ENCODE measurements at regions not wholly inside any gene's neighbourhood (a gene's known extent, or its start where the extent isn't known, plus 50 kb on each side); places are given as distances from the start of the nearest gene placed in this dataset.
"Not testable (repeated sequence)": the region's sequence is repeated elsewhere in the genome, so short reads cannot be mapped to it uniquely, and the experiment has no call there.

DNA sequence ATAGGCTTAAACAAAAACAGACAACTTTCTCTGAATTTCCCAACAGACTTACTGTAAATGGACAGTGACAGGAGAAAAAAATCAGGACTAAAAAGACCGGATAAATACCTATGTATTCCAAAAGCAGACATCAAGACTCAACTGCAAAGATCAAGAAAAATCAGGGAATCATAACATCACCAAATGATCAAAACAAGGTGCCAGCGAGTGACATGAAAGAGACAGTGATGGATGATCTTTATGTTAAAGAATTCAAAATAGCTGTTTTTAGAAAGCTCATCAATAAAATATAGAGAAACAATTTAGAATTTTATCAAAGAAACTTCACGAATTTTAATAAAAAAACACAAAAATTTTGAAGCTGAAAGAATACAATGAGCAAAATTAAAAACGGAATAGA is 952.5 kb upstream of the ATXN7L3B start:
- no peak for DNase-seq

DNA sequence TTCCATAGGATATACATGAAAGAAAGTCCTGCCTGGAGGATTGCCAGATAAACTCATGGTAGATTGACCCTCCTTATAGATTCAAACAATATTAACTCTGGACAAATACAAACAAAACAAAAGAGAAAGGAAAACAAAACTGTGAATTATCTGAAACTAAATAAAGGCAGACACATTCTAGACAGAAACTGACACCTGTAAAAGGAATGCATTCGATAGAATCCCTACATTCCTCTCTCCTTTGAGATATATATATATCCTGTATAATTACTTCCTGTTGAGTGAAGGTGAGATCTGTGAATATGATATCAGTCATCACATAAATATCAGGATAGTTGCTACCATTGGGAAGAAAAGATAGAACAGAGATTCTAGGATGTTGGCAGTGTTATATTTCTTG is 948.4 kb upstream of the ATXN7L3B start:
- no peak for DNase-seq

DNA sequence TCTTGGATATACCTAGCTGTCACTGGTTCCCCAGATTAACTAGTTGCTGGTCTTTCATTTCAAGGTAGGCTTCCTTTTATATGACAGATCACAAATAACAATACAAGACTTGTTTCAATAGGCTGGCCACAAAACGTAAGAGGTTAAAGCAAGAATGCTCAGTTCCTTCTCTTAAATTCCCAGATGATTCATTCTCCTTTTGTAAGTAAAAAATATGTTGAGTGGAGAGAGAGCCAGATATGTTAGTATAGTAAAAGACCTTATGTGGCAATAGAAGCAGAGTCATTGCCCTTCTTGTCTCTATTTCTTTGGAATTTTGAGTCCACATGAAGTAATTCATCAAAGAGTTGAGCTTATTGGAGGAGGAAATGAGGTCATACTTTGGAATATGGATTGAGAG is 939.0 kb upstream of the ATXN7L3B start:
- DNase-seq, result no peak

DNA sequence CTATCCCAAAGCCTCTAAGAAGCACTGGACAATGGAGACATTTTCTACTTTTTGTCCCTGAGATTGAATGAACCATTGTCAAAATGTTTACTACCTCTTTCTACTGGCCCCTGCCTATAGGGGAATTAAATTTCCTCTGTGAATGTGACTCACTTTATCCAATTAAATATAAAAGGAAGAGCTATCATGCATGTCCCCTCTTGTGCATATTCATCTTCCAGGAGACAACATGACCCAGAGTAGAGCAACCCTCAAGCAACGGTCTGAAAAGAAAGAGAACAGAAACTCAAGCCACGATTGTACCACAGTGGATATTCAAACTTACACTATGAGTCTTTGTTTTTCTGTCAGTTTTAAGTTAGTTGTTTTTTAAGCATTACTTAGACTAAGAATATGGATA is 938.4 kb upstream of the ATXN7L3B start:
- no peak for DNase-seq

DNA sequence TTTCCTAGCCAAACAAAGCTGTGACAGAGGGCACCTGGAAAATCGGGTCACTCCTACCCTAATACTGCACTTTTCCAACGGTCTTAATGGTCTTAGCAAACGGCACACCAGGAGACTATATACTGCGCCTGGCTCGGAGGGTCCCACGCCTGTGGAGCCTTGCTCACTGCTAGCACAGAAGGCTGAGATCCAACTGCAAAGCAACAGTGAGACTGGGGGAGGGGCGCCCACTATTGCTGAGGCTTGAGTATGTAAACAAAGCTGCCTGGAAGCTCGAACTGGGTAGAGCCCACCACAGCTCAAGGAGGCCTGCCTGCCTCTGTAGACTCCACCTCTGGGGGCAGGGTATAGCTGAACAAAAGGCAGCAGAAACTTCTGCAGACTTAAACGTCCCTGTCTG is 931.7 kb upstream of the ATXN7L3B start:
- DNase-seq, result not testable (repeated sequence)

DNA sequence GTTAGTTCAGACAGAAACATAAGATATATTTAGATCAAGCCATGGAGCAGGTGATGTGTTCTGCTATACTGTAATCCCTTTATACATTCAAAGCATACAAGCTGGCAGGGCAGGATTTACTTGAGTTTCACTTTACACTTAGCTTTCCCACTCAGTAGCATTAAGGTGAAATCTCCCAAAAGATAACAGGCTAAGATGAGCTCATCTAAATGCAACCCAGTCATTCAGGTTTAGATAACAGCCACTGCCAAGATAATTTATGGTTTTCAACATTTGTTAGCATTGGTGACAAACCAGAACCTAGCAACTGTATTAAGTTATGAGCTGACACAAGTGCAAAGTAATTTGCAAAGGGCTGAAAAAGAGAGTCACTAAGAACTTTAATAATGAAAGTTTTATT is 925.1 kb upstream of the ATXN7L3B start:
- DNase-seq, result no peak

DNA sequence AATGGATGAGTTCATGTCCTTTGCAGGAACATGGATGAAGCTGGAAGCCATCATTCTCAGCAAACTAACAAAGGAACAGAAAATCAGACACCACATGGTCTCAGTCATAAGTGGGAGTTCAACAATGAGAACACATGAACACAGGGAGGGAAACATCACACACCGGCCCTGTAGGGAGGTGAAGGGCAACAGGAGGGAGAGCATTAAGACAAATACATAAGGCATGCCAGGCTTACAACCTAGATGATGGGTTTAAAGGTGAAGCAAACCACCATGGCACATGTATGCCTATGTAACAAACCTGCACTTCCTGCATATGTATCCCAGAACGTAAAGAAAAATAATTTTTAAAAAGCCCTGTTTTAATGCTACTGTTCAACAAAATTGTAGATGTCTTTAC is 914.2 kb upstream of the ATXN7L3B start:
- no peak for DNase-seq

DNA sequence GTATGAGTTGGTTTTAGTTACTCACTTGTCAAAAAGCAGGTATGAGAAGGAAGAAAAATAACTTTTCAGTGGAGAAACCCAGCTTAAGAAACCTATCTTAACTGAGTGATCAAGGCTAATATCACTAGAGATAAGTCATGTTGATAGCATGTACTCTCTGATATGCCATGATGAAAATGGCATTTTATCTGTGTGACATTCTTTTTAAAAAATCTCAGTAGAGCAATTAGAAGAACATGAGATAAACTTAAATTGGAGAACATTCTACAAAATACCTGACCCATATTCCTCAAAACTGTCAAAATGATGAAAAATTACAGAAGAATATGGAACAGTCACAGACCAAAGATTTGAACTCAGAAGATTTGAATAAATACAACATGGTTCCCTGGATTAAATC is 912.4 kb upstream of the ATXN7L3B start:
- DNase-seq, result no peak

DNA sequence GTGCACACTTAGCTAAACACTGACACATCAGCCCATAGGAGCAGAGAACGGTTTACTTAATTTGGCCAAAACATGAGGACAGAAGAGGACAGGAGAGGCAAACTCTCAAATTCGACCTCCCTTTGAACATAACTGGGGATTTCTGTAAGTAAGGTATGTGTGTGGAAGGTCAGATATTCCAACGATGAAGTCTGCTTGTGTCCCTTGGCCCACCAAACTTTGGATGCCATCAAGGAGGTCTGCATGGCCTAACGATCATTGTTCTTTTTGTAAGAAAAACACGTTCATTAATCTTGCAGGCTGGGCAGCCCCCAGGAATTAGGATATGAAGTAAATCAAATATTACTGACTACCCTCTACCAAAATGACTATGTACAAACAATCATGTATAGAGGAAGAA is 908.5 kb upstream of the ATXN7L3B start:
- DNase-seq, result no peak

DNA sequence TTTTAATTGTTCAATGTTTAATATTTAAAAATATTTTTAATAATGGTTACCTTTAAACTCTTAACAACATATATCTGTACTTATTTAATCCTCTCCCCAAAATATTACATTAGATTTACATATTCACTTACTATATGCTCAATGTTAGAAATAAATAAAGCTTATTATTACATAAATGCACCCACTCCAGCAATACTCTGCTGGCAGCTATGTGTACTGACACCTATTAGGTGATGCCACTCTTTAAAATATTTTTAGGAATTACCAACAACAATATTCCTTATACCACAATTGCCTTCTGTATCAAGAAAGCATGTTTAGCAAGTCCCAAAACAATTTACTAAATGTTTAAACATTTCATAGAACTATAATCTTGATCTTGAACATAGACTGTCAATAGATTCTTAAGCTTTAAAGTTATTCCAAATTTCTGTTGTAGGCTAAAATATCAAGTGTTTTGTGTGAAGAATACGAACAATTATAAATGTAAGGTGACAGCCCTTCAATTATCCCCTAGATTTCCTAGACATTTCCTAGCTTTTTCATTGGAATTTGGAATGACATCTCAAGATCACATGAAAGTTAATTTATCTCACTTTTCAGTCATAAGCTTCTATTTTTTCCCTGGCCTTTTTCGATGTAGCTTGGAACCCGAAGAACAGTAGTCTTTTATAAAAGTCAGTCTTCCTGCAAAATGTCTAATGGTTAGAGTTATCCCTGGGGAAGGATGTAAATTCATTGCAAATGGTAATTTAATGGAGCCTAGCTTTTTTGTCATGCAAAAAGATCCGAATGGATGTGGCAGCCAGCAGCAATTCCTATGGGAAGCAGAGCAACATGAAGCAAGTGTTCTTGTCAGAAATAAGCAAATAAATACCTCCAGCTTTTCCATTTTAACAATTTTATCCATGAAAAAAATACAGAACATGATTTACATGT is 907.5 kb upstream of the ATXN7L3B start:
- no peak for DNase-seq

DNA sequence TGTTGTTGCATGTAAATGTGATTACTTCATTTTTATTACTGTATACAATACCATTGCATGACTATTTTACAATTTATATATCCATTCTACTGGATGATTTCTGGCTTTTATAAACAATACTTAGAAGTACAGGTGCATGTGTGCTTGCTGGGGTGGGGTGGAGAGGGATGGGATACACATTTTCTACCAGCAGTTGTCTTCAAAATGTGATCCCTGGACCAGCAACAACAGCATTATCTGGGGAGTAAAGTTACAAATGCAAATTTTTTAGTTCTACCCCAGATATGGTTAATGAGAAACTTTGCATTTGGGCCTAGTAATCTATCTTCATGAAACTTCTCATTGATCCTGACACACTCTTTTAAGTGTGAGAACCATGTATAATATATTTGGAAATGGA is 905.4 kb upstream of the ATXN7L3B start:
- no peak for DNase-seq

DNA sequence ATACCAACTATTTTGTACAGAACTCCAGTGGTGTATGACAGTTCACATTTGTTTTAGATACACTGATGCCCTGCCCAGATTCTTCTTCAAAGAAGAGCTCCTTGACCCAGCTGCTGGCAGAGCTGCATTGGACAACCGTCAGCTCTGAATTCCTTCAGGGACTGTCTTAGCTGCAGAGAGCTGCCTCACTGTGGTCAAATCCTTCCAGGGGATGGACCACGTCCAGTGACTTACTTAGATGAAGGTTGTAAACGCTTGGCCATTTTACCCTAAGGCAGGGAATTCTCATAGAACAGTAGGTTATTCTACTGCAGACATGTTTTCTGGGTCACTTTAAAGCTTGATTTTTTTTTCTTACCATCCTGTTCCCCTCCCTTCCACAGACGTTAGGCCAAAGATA is 905.0 kb upstream of the ATXN7L3B start:
- DNase-seq, result no peak

DNA sequence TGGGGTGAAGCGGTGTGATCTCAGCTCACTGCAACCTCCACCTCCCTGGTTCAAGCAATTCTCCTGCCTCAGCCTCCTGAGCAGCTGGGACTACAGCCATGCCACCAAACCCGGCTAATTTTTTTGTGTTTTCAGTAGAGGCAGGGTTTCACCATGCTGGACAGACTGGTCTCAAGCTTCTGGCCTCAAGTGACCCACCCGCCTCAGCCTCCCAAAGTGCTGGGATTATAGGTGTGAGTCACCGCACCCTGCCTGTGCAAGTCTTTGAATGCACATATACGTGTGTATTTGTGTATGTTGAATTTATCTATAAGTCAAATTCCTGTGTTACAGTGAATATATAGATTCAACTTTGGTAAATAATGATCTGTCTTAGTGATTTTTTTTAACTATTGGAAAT is 898.2 kb upstream of the ATXN7L3B start:
- DNase-seq, result not testable (repeated sequence)

DNA sequence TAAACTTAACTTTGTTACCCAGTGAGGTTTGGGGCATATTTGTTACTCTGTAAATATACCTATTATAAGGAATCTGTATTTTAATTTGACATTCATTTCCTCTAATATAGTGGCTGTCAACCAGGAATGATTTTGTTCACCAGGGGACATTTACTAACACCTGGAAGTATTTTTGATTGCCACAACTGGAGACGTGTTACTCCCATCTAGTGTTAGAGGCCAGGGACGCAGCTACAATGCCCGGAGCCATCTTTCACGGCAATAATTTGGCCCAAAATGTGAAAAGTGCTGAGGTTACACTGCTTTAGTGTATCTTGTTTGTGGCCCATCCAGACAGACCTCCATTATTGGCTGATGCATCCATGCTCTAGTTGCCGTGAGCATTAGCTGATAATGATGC is 881.3 kb upstream of the ATXN7L3B start:
- DNase-seq, result no peak

DNA sequence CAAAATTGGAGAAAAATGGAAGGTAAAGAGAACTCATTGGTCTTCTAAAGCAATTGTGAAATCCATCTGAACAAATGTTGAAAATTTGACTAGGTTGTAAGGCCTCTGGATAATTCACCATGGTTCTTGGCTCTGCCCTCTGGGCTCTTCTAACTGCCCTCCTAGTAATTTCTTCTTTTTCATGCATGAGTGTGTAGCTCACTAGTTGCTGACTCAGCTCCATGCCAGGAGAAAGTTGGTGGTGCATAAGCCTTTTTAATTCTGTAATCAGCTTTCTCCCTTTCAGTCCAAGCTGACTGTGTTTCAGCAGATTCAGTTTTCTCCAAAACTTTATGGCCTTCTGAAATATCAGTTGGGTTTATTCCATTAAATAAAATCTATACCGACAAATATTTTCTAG is 877.8 kb upstream of the ATXN7L3B start:
- no peak for DNase-seq

DNA sequence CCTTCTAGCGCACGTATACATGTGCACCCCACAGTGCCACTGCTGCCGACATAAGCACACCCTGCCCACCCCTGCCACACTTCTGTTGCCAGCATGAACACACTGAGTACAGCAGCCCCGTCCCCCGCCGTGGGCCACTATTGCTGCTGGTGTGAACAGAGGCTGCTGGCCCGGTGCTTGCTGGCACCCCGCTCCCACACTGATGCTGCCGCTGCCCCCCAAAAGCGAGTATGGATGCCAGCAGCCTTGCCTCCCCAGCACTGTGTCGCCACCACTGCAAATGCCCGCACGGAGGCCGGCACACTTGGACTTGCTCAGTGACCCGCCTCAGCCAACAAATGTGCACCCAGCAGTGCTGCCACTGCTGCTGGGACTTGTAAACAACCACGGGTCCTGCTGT is 872.4 kb upstream of the ATXN7L3B start:
- no peak for DNase-seq

DNA sequence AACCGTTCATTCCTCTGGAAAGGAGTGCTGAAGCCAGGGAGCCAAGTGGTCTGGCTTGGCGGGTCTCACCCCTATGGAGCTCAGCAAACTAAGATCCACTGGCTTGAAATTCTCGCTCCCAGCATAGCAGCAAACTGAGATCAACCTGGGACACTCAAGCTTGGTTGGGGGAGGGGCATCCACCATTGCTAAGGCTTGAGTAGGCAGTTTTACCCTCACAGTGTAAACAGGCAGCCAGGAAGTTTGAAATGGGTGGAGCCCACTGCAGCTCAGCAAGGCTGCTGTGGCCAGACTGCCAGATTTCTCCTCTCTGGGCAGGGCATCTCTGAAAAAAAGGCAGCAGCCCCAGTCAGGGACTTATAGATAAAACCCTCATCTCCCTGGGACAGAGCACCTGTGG is 866.1 kb upstream of the ATXN7L3B start:
- DNase-seq, result peak in 1 of 5 experiments; percentile 14

DNA sequence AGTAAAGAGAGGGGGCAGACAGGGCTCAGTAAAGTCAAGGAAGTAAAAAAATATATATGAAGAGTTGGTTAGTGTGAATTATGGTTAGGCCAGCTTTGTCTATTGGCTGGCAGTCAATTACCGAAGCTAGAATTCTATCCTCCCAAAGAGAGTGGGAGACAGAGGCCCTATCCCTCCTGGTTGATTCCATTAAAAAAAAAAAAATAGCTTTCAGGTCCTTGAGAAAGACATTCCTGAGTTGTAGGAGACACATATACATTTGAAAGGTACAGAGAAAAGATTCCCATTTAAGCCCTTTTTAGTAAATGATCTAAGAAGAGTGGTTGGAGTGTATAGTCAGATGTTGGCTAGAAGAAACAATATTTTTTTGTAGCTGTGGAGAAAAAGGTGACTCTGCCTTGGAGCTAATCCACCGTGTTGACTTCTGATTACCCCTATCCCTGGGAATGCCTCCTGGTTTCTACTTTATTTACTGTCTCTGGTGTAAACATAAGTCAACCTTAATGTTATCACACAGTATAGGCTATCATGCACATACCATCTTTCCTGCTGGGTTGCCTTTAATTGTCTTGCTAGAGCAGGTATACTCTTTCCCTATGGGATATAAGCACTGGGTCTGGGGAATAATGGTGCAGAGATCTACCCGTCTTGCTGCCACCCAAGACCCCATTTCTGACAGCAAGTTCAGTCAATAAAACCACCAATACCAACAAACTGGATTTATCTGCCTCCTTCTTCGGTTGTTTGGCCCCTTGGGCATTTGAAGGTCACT is 859.9 kb upstream of the ATXN7L3B start:
- no peak for DNase-seq

DNA sequence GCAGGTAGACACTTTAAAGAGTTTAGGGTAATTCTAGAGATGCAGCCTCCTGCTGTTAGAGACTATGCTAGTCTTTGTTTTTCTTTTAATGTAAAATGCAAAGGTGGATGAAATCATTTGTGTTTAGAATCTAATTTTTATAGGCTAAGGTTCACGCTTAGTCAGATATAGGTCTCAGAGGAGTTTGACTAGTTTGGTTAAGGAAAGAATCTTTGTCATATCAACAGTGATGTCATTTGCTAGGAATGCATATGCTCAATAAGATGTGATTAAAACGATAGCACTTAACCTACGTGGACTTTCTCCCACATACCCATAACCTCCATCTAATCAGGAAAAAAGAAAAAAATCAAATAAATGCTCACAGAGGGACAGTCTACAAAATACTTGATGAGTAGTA is 859.3 kb upstream of the ATXN7L3B start:
- no peak for DNase-seq

DNA sequence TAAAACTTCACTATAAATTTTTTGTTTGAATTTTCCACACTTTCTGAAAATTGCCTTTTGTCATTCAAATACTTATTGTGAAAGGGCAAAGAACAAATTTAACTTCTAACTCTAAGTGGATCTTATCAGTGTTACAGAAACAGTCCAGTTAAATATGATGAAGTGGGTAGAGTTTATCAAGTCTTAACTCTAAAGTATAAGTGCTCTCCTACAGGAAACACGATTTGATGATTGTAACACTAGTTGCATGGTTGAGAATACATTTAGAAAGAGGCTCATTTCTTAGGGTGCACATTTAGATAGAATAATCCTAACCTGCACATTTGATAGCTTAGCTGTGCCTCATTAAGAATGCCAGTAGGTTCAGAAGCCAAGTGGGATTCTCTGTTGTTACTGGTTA is 838.3 kb upstream of the ATXN7L3B start:
- no peak for DNase-seq

DNA sequence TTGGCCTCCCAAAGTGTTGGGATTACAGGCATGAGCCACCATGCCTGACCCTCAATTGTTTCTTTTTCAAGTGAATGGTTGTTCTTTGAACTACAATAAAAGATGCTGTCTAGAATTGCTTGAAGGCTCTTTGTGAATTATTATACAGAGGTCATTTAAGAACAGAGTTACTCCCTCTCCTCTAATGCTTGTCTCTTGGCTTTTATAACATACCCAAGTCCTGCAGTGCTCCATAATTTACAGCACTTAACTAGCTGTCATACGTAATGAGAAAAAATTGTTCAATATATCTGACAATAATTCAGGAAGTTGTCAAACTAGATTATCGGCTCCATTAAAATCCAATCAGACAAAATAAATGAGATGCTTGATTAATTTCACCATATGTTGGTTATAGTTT is 823.0 kb upstream of the ATXN7L3B start:
- no peak for DNase-seq

DNA sequence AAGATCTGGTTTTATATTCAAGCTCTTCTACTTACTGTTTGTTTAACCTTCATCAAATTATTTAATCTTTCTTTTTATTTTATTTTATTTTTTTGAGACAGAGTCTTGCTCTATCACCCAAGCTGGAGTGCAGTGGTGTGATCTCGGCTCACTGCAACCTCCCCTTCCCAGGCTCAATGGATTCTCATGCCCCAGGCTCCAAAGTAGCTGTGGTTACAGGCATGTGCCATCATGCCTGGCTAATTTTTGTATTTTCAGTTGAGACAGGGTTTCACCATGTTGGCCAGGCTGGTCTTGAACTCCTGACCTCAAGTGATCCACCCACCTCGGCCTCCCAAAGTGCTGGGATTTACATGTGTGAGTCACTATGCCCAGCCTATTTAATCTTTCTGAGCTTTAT is 821.5 kb upstream of the ATXN7L3B start:
- DNase-seq, result not testable (repeated sequence)

DNA sequence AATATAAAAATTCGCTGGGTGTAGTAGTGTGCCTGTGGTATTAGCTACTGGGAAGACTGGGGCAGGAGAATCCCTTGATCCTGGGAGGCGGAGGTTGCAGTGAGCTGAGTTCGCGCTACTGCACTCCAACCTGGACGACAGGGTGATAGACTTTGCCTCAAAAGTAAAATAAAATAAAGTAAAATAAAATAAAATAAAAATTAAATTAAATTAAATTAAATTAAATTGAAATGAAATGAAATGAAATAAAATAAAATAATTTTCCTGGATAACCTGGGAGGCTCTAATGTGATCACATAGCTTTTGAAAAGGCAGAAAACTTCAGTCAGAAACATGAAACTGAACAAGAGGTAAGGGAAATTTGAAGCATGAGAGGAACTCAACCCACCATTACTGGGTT is 818.4 kb upstream of the ATXN7L3B start:
- DNase-seq, result no peak

DNA sequence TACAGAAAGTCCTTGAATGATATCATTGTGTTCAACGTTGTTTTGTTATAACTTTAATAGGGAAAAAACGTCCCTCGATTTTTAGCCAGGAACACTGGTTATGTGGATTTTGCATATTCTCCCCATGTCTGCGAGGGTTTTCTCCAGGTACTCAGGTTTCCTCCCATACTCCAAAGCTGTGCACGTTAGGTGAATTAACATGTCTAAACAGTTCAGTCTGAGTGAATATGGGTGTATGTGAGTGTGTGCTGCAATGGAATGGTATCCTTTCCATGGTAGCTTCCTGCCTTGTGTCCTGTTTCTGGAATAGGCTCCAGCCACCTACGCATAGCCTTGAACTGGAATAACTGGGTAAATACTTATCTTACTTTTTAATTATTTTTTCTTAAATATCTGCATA is 810.8 kb upstream of the ATXN7L3B start:
- DNase-seq, result no peak
